Endothelial cell of umbilical vein (primary cell): ENCODE measurements at regions not wholly inside any gene's neighbourhood (a gene's known extent, or its start where the extent isn't known, plus 50 kb on each side); places are given as distances from the start of the nearest gene placed in this dataset.

ENCODE experiments used
- BruUV-seq: library from RNA; stranded (reverse); fragments of 400-500 nt; replicated peaks from 2 replicates; lab custom pipeline; 2021; lab: Mats Ljungman, UMichigan
- CTCF ChIA-PET: fragments of 300-600, 350-600 bp; sonication (Branson Sonifier 250); formaldehyde crosslinking; loops from one replicate; lab custom pipeline; 2021; ENCODE audit warnings: antibody characterized with exemption, inconsistent platforms; lab: Charles Lee
- POLR2A ChIA-PET: fragments of 300-600, 350-600 bp; sonication (Branson Sonifier 250); formaldehyde crosslinking; loops from one replicate; lab custom pipeline; 2021; ENCODE audit warnings: antibody characterized with exemption, inconsistent platforms; lab: Charles Lee
- DNase-seq: peaks from one replicate; pipeline ENCODE4 v3.0.0-alpha.2; 2011; ENCODE audit warnings: low read depth, low spot score
- FAIRE-seq: peaks from 2 replicates; lab custom pipeline; 2011; peaks lifted over from hg19 to GRCh38; lab: Jason Lieb, UNC
- H2AFZ ChIP-seq: 2 replicates; pipeline ENCODE4 v1.6.0; 2012; ENCODE audit warnings: low read depth, low read length, control low read depth, inconsistent platforms
- H3K27ac ChIP-seq: 2 replicates; pipeline ENCODE4 v1.5.1; 2011; ENCODE audit warnings: low read depth, mild to moderate bottlenecking, control low read depth, low read length, moderate library complexity; ENCODE audit not compliant: insufficient read depth
- H3K27me3 ChIP-seq, 2 experiments: 2 replicates each; pipeline versions ENCODE4 v1.6.0 to v1.6.1; 2011; ENCODE audit warnings: low read length in 2 of 2, mixed read lengths in 1 of 2; ENCODE audit not compliant: control insufficient read depth in 2 of 2, insufficient read depth in 2 of 2
- H3K36me3 ChIP-seq, 2 experiments: 2 replicates in 1 of 2; 3 replicates in 1 of 2; pipeline ENCODE4 v1.5.1; 2011; ENCODE audit warnings: low read length in 2 of 2, mild to moderate bottlenecking in 1 of 2, moderate library complexity in 1 of 2; ENCODE audit not compliant: control insufficient read depth in 2 of 2, insufficient read depth in 2 of 2; ENCODE audit errors: extremely low read depth in 1 of 2
- H3K4me1 ChIP-seq: 3 replicates; pipeline ENCODE4 v1.5.1; 2011; ENCODE audit warnings: mild to moderate bottlenecking, low read length; ENCODE audit not compliant: control insufficient read depth, insufficient read depth; ENCODE audit errors: extremely low read depth
- H3K4me2 ChIP-seq: 2 replicates; pipeline ENCODE4 v1.6.1; 2011; ENCODE audit warnings: low read length, control low read depth, mixed read lengths; ENCODE audit not compliant: insufficient read depth
- H3K4me3 ChIP-seq, 3 experiments: fragments of 200-600 bp in 1 of 3; sonication (generic), shearing (Covaris generic) in 1 of 3; replicated peaks in 1 of 3; 2 replicates each; pipeline ENCODE4 v1.5.1; 2011 to 2016; ENCODE audit warnings: control low read depth in 3 of 3, low read length in 3 of 3, mild to moderate bottlenecking in 2 of 3, inconsistent platforms in 1 of 3, low read depth in 1 of 3, moderate library complexity in 1 of 3; ENCODE audit not compliant: insufficient read depth in 1 of 3
- H3K79me2 ChIP-seq: 2 replicates; pipeline ENCODE4 v1.6.0; 2012; ENCODE audit warnings: low read length, inconsistent platforms; ENCODE audit not compliant: control insufficient read depth, insufficient read depth
- H3K9ac ChIP-seq: replicated peaks from 2 replicates; pipeline ENCODE3; 2011; ENCODE audit warnings: low read length, control low read depth; ENCODE audit not compliant: insufficient read depth; ENCODE audit errors: extremely low read depth
- H3K9me1 ChIP-seq: replicated peaks from 3 replicates; pipeline ENCODE4 v1.6.0; 2011; ENCODE audit warnings: mild to moderate bottlenecking, low read length; ENCODE audit not compliant: control insufficient read depth, insufficient read depth; ENCODE audit errors: extremely low read depth
- H3K9me3 ChIP-seq: replicated peaks from 2 replicates; pipeline ENCODE4 v1.5.1; 2012; ENCODE audit warnings: low read length, inconsistent platforms; ENCODE audit not compliant: control insufficient read depth, insufficient read depth
- H4K20me1 ChIP-seq: replicated peaks from 2 replicates; pipeline ENCODE3; 2011; ENCODE audit warnings: mild to moderate bottlenecking, low read length; ENCODE audit not compliant: control insufficient read depth, insufficient read depth; ENCODE audit errors: extremely low read depth
- EZH2 ChIP-seq: IDR thresholded peaks from 2 replicates; pipeline ENCODE4 v1.6.1; 2012; ENCODE audit warnings: borderline replicate concordance, low read depth, mild to moderate bottlenecking, moderate library complexity, low read length, inconsistent platforms; ENCODE audit not compliant: severe bottlenecking
- FOS ChIP-seq: IDR thresholded peaks from 2 replicates; pipeline ENCODE4 v1.6.1; 2011; ENCODE audit warnings: mild to moderate bottlenecking, low read length, moderate library complexity, borderline replicate concordance; ENCODE audit not compliant: insufficient read depth
- GATA2 ChIP-seq: IDR thresholded peaks from 2 replicates; pipeline ENCODE4 v1.7.0; 2011; ENCODE audit warnings: low read depth, mild to moderate bottlenecking, moderate library complexity, mixed read lengths, low read length; ENCODE audit not compliant: insufficient read length, insufficient read depth
- JUN ChIP-seq: IDR thresholded peaks from 2 replicates; pipeline ENCODE4 v1.6.1; 2011; ENCODE audit warnings: borderline replicate concordance, low read depth; ENCODE audit not compliant: insufficient read length, insufficient read depth
- MYC ChIP-seq: IDR thresholded peaks from one replicate; pipeline ENCODE4 v1.6.1; 2011; ENCODE audit warnings: mild to moderate bottlenecking, low read depth, low read length
- POLR2A ChIP-seq: IDR thresholded peaks from 2 replicates; pipeline ENCODE4 v1.6.1; 2012; ENCODE audit warnings: low read depth, mild to moderate bottlenecking, control low read depth, low read length
- POLR2AphosphoS5 ChIP-seq: IDR thresholded peaks from 2 replicates; pipeline ENCODE4 v1.6.1; 2012; ENCODE audit warnings: low read depth, mild to moderate bottlenecking, control low read depth, low read length, moderate library complexity; ENCODE audit not compliant: insufficient read depth
- dilution Hi-C: fragments of 300-500 bp; cut with MboI; formaldehyde crosslinking; loops from one replicate; pipeline ENCODE4 v1.15.0; 2019; ENCODE audit warnings: low sequenced_read_pairs; ENCODE audit not compliant: extremely low pct_ligation_motif_present
- intact Hi-C: fragments of 100-400 bp; cut with micrococcal nuclease; formaldehyde crosslinking; loops from one replicate; pipeline ENCODE4 v1.10.0; 2022
- TF ChIP-seq, protein P1 (sequence below): IDR thresholded peaks from 2 replicates; pipeline ENCODE4 v1.6.1; 2011; ENCODE audit not compliant: insufficient read depth, insufficient read length
- TF ChIP-seq, protein P2 (sequence below), 2 donors: IDR thresholded peaks; 1 replicate in 1 of 2; 2 replicates in 1 of 2; pipeline ENCODE4 v1.5.1; 2011; ENCODE audit warnings: low read length in 2 of 2, mild to moderate bottlenecking in 2 of 2, moderate library complexity in 2 of 2, control low read depth in 1 of 2, inconsistent platforms in 1 of 2, low read depth in 1 of 2; ENCODE audit not compliant: insufficient read depth in 1 of 2; ENCODE audit errors: extremely low read depth in 1 of 2

DNA sequence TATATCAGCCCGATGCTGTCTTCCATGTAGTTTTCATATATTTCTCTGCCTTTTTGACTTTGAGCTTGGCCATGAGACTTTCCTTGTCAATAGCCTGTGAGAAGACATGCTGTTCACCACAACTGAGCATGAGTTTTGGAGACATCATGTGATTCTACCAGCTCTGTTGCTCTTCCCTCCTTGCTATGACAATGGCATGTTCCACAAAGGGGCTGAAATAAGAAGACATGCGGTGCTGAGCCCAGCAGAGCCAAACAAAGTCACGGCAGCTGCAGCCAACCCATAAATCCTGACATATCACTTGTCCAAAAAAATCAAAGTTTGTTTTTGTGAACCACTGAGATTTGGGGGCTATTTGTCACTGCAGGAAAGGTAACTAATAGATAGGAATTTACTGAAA lies 343.4 kb upstream of the KITLG start:
- BruUV-seq: no TSS peak
- Histone ChIP-seq H2AFZ (no peak overlapping the region), H3K79me2 (no peaks in the 10 kb centered on the region), H3K36me3 (no peaks in the 10 kb centered on the region), H3K9ac (no peak overlapping the region), H3K4me3 (no peak overlapping the region), H3K4me1 (peaks cover 22% of the 10 kb centered on the region), H3K27ac (no peak overlapping the region), H3K27me3 (no peaks in the 10 kb centered on the region), H3K9me3 (no peaks in the 10 kb centered on the region), H3K4me2 (no peak overlapping the region), H3K9me1 (no peaks in the 10 kb centered on the region), H4K20me1 (no peaks in the 10 kb centered on the region)
- ChIA-PET CTCF (interaction anchor here (1.0 to 1.2 kb wide), 2 partner anchors 23 to 25 kb away, joined by 3 to 4 read pairs; no protein-coding TSS in a partner anchor), POLR2A (no interaction called here)
- dilution Hi-C loops: no loop called here
- DNase-seq (no peak), FAIRE-seq (no peak)
- no peak for TF ChIP-seq POLR2A
- TF ChIP-seq GATA2: no peak
- no peak for TF ChIP-seq MYC
- TF ChIP-seq JUN: no peak
- TF ChIP-seq, protein P1, sequence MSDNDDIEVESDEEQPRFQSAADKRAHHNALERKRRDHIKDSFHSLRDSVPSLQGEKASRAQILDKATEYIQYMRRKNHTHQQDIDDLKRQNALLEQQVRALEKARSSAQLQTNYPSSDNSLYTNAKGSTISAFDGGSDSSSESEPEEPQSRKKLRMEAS: no peak
- TF ChIP-seq, protein P2, sequence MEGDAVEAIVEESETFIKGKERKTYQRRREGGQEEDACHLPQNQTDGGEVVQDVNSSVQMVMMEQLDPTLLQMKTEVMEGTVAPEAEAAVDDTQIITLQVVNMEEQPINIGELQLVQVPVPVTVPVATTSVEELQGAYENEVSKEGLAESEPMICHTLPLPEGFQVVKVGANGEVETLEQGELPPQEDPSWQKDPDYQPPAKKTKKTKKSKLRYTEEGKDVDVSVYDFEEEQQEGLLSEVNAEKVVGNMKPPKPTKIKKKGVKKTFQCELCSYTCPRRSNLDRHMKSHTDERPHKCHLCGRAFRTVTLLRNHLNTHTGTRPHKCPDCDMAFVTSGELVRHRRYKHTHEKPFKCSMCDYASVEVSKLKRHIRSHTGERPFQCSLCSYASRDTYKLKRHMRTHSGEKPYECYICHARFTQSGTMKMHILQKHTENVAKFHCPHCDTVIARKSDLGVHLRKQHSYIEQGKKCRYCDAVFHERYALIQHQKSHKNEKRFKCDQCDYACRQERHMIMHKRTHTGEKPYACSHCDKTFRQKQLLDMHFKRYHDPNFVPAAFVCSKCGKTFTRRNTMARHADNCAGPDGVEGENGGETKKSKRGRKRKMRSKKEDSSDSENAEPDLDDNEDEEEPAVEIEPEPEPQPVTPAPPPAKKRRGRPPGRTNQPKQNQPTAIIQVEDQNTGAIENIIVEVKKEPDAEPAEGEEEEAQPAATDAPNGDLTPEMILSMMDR (IDR thresholded peaks at IDR 0.05; ENCODE audit: extremely low read depth in 1 of 2, insufficient read depth in 1 of 2, low read depth in 1 of 2, low read length in 2 of 2): no peak
- TF ChIP-seq POLR2AphosphoS5: no peak
- no peak for TF ChIP-seq FOS
- no peak for TF ChIP-seq EZH2
- intact Hi-C loops: no loop called here
